ENCODE measurements at regions not wholly inside any gene's neighbourhood (a gene's known extent, or its start where the extent isn't known, plus 50 kb on each side); places are given as distances from the start of the nearest gene placed in this dataset.

DNA sequence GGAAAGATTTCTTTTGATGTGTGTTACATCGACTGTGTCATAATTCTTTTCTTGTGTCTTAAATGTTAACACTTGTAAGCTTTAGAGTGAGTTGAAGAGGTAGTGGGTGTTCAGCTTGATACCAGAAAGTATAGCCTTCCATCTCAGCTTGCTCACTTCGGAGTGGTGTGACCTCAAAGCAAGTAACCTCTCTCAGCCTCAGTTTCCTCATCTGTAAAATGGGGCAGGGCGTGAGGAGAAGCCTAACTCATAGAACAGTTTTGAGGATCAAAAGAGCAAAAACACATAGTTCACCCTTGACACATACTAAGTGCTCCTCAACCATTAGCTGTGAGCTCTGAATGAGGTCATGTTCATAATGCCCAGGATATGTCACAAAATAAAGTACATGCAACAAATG lies 434.8 kb upstream of the PROK2 start:
- no peak for DNase-seq

DNA sequence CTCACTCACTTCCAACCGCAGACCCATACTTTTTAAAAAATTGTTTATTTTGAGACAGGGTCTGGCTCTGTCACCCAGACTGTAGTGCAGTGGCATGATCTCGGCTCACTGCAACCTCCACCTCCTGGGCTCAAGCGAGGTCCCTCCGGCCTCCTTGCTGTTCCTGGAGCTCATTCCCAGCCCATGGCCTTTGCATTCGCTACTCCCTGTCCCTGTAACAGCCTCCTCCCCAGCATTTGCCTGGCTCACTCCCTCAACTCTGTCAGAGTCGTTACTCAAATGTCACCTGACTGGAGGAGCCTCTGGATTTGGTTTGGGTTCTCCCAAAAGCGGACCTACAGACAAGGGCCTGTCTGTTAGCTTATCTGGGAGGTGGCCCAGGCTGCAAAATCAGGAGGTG lies 432.6 kb upstream of the PROK2 start:
- no peak for DNase-seq

DNA sequence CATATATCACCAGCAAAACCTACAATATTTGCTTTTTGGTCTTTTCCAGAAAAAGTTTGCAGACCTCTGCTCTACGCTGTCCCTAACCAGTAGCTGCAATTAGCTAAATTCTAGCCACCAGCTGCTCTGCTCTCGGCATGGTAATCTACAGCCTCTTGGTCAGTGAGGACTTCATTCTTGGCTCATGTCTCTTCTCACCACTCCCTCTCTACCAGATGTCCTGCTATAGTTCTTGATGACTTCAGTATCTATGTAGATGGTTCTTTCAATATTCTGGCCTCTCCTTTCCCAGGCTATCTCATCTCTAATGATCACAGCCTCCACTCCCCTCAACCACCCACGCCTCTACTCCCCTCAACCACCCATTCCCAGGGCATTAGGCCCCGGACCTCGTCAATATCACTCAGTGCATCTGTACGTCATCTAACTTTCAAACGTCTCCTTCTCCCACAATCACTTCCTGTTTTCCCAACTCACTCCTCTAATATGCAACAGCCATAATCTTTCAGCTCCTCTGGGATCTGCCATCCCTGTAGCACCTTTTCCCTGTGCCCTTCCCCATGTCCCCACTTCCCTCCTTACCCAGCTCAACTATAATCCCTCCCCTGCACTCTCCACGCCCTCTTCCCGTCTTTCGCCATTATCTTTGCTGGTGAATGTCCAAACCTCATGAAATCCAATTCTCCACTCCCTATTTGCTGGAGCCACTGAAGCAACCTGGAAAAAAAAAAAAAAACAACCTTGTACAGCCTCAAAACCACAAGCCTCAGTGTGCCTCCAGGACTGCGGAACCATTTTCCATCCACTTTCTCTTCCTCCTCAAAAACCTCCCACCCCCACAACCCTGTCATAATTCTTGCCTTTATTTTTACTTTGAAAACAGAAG lies 429.4 kb upstream of the PROK2 start:
- no peak for DNase-seq

DNA sequence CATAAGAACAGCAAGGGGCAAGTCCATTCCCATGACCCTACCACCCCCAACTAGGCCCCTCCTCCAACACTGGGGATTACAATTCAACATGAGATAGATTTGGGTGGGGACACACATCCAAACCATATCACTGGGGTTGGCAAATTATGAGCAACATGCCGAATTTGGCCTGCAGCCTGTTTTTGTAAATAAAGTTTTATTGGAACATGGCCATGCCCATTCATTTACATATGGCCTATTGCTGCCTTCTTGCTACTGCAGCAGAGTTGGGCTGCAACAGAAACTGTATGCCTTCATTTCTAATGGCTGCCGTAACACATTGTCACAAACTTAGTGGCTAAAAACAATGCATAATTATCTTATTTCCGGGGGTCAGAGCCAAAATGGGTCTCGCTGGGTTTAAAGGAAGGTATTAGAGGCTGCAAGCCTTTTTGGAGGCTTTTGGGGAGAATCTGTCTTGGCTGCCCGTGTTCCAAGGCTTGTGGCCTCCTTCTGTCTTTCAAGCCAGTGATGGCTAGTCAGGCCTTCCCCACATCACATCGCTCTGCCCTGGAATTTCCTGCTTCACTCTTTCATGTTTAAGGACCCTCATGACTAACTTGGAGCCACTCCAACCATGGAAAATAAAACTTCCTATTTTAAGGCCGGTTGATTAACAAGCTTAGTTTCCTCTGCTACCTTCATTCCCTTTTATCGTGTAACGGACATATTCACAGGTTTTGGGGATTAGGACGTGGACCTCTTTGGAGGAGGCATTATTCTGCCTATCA lies 428.5 kb upstream of the PROK2 start:
- no peak for DNase-seq

DNA sequence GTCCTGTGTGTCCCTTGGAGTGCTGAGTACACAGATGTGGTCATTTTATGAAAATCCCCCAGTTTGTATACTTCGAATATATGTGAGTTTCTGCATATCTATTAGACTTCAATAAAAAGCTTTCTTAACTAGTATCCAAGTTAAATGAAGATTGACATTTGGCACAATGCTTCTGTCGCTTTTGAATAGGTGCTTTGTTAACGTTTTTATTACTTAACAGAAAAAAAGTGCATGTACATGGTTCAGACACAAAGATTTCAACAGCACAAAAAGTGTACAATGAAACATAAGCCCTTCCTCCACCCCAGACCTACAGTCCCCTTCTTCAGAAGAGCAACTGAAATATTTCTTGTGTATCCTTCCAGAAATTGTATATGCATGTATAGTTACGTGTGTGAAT lies 427.4 kb upstream of the PROK2 start:
- DNase-seq: no peak

DNA sequence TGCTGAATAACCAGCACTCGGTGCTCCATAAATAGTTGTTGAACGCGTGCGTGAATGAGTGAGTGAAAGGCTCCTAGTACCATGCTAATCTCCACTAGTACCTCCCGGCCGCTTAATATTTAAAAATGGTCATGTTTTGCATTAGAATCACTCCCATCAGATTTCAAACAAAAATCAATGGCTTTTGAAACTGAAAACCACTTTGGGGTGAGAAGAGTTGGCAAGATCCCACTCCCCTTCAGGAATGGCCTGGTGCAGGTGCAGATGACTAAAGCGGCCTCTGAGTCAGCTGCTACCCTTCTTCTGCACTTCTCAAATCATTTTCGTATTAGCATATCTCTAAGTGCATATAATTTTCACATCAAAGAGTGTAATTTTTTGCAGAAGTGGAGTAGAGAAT lies 425.3 kb upstream of the PROK2 start:
- DNase-seq: no peak

DNA sequence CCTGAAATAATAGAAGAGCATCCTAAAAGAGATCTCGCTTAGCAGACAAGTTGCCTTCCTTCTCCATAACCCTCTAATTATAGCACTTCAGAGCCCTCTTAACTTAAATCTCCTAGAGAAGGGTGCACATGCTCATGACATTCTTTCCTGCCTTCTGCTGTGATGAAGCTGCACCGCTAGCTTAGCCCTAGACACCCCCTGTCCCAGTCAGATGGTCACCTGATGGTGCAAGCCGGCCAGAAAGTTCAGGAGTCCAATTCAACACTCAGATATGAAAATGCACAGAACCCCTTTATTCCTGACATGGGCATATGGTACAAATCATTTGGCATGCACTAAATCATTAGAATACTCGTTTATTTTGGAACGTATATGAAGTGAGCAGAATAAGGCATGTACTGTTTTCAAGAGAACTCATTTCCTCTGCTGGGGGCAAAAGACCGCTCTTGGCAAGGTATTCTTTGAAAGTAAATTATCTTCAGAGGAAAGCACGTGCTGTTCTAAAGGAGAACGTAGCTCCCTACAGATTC lies 420.4 kb upstream of the PROK2 start:
- DNase-seq: no peak

DNA sequence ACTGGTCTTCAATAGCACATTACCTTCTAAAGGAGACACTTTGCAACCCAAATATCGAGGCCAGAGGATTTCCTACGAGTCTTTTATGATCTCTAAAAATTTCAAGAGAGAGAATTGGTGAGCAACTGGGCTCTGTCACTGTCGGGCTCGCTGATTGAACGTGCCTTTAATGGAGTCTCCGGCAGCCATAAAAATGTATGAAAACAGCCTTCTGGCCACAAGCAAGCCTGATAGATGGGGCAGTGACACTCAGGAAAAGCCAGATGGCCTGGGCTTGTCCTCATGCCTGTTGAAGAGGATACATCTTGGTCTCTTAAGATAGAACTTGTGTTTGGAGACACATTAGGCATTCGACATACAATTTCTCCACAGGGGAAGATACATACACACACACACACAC lies 419.5 kb upstream of the PROK2 start:
- no peak for DNase-seq

DNA sequence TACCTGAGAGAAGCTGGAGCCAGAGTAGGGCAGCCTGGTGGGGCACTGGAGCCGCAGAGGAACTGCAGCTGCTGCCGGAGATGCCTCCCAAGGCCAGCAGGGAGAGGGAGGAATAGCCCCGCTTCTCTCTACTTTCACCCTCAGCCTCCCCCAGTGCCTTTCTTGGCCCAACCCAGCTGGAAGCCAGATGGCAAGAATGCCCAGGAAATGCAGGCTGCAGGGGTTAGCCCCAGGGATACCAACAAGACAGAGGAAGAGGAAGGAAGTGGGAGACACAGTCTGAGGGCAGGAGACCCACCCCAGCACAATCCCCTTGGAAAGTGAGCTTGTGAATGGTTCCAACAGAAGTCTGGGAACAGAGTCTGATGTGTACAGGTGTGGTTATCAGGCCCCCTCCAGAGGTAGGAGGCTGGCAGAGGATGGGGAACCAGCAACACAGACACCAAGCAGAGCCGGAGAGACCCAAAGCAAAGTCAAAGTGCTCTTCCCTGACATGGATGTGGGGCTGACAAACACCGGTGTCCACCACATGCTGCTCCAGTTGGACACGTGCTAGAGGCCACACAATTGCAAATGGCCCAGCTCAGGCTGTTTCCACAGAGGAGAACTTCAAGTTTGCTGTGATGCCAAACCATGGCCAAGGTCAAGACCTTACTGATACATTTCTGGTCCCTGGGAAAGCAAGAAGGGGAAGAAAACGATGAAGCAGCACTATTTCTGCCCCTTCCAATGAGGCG lies 418.8 kb upstream of the PROK2 start:
- DNase-seq: no peak

DNA sequence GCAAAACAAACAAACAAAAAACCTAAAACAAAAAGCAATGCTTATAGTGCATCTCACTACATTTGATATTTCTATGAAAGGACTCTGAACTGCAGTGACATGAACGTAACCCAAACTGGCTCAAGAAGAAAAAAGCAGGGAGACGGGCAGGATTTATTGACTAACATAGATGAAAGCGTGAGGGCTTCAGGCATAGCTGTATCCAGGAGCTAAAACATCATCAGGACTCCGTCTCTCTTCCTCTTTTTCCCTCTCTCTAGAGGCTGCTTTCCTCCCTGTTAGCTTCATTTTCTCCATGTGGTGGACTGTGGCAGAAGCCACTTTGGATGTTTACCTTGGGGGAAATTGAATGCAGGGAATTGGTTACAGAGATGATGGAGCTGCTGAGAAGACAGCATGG lies 418.2 kb upstream of the PROK2 start:
- DNase-seq: no peak

DNA sequence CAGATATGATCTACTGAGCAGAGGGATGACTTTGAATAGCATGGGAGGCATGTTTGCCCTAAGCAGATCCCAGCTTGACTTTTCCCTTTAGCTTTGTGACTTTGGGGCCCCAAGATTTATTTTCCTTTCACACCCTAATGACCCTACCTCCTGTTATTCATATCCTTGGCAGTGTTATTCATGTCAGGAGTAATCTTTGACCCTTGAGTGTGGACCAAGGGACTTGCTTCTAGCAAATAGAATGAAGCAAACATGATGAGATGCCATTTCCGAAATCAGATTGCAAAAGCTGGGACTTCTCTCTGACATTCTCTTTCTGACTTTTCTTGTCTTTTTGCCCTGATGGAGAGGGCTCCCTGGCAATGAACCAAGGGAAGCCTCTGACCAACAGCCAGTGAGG lies 415.4 kb upstream of the PROK2 start:
- no peak for DNase-seq

DNA sequence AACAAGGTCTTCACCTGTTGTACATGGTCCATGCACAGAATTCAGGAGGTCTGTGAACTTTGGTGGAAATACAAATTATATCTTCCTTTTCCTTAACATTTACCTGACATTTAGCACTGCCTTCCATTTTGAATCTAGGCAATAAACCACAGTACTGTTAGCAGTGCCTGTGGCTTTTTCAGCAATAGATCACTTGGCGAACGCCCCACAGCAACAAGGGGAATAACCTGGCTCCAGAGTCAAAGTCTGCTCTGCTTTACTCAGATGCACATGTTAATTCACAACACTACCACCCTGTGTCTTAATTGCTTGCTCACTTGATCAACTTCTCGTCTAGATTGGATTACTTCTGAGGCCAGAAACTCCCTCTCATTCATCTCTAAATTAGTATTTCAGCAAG lies 414.6 kb upstream of the PROK2 start:
- no peak for DNase-seq

DNA sequence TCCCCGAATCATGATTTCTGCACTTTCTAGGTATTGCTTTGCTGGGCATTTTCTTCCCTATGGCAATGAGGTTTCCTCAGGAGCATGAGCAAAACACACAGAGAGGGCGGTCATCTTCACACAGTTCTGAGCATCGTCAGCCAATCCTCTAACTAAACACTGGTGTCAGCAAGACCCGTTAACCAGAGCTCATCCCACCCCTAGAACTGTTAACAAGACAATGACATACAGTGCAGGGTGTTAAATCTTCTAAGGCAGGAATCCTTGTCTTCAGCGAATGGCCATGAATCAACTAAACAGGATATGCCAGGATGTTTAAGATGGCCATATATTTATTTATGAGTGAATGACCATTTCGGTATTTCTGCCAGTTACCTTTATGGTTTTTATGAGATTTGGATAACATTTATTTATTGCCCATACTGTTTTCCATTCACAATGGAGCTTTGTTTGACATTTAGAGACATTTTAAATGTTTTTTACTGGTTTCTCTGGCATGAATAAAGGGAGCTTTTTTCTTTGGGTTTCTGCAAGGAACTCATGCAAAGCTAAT lies 411.5 kb upstream of the PROK2 start:
- DNase-seq: no peak

DNA sequence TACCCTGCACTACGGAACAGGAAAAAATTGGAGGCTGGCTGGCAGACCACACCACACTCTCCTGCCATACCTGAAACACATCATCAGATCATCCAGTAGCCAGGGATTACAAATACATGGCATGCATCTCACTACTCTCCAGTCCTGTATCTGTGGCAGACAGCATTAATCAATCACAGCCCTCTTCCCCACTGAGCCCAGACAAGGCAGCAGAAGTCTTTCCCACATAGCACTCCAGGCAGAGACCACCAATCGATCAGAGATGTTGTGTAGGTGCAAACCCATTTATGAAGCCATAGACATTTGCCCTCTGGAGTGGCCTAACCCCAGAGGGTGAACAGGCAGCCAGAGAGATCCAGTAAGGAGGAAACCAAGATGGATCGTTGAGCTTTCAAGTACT lies 410.9 kb upstream of the PROK2 start:
- no peak for DNase-seq

DNA sequence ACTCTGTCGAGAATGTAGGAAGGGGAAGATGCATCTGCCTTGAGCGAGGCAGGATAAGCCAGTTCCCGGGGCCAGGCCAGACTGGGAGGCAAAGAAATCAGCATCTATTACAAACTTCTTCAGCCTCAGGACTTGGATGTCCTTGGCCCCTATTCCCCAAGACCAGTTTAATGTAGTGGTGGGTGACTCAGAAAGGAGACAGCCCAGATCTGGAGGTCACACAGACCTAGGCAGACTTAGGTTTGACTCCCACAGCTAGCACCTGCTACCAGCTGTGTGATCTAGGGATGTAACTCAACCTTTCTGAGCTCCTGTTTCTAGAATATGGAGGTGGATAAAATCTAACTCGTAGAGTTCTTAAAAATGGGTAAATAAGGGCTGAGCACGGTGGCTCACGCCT lies 409.5 kb upstream of the PROK2 start:
- DNase-seq: no peak

DNA sequence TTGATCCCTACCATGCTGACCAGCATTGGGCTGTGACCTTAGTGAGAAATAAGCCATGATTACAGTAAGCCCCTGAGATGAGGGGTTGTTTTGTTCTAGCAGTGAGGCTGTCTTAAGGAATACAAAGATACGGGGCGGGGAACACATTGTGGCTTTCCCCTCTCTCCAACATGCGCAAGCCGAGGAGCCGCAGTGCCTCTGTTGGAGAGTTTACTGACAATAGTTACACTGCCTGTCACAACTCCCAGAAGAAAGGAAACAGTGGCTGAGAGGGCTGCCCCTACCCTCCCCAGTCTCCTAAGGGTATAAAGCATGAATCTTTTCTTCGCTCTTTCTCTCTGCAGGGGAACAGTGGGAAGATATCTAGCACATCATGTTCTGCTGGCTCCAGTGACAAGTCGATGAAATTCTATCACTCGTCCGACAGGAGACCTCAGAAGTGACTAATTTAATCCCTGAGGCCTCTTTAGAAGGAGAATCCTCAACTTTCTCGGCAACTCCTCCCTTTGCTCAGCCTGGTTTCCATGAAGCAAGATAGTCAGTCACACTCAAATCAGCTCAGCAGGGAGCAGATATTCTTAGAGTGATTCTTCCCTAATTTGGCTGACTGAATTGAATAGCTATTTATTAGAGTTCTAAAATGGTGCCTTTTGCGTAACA lies 409.0 kb upstream of the PROK2 start:
- no peak for DNase-seq

DNA sequence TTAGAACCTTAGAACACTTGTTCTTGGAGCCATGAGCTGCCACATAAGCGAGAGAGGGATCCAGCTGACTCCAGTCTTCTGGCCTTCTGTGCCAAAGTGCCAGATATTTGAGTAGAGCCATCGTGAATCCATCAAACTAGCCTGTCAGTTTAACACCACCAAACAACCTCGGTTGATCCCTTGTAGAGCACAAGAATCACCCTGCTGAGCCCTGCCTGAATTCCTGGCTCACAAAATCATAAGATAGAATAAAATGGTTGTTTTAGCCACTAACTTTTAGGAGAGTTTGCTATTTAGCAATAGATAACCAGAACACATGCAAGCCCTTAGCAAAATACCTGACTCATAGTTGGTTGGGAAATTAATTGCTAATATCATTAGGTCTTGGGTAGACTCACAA lies 407.6 kb upstream of the PROK2 start:
- no peak for DNase-seq

DNA sequence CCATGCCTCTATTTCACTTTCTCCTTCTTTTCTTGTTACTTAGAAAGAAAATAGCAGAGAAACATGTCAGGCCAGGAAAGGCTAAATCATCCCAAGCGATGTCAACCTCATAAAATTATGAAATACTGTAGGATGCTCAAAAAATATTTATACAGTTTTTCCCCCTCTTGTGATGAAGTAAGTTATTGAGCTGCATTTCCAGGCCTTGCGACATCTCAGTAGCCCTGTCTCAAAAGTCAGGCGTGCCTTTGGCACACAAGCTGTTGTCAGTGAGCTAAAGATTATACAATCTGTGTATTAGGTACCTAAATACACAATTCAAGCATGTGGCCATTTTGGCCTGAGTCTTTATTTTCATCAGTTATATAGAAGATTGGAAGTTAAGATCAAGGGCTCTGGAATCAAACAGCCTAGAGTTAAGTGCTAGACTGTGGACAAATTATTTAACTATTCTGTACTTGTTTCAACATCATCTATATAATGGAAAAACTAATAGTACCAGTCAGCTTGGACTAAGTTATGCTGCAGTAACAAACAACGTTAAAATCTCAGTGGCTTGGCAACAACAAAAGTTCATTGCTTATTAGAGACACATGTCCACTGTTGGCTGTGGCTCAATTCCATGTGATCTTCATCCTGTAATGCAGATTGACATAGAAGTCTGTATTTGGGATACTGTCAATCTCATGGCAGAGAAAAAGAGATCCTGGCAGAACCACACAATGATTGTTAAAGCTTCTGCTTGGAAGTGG lies 406.4 kb upstream of the PROK2 start:
- no peak for DNase-seq

DNA sequence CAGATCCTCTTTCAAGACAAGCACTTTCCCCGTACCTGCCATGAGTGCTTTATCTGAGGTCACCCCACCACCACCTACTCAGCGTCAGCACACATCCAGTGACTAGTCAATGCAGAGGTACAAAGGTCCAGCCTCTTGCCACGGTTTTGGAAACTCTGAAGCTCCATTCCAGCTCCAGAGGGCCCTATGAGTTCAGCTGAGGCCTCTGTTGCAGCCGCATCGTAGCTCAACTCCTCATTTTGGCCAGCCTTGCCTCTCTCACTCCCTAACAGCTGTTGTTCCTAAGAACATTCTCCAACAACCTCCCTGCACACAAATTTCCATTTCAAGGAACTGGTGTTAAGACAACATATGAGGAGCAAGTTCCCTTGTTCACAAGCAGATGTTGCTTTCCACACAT lies 405.1 kb upstream of the PROK2 start:
- DNase-seq: no peak

DNA sequence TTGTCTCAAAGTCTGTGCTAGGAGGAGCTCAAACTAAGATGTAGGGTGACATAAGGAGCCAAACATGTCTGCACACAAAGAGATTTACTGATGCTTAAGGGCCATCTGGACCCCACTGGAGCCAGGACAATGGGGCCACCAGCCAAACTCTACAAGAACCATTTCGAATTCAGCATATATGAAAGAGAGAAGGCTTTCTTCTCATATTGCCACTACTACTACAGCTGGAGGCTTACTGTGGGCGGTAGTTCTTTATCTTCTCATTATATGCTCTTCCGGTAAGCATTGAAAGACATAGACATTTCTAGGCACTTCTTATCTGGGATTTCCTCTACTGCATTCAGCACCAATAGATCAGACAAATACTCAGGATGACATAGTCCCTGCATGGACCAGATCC lies 404.4 kb upstream of the PROK2 start:
- DNase-seq: no peak

DNA sequence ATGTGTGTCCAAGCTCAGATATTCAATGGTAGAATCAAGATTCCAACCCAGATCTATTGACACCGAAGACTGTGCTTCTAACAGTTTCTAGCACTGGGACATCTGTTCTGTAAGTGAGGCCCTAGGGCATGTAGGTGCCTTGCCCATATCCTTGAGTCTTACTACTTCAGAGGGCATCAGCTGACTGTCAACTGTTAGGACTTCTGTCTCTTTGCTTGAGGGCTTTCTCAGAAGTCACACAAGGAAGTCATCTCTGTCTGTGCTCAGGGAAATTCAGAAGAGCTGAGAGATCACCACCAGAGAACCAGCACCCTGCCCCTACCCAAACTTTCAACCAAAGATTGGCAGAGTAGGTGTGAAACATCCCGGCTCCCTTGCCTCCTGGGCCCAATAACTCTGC lies 403.6 kb upstream of the PROK2 start:
- no peak for DNase-seq

DNA sequence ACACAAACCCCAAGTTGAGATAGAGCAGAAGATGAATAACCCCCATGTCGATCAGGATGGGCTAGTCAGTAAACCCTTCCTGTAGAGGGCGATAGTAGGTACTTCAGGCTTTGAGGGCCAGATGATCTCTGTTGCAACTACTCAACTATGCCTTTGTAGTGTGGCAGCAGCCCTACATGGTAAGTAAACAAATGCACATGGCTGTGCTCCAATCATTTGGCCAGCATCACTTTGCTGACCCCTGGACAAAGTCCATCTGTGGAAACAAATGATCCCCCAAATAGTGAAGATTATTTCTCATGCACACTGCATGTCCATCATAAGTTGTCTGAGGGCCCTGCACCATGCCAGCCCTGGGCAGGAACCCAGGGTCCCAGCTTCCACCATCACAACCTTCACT lies 402.2 kb upstream of the PROK2 start:
- DNase-seq: no peak

All from NCI-H526 treated with DMSO at 0.1 percent for 48 hours (cell line).